Adrenal gland (tissue), 9 donors: ENCODE measurements at regions not wholly inside any gene's neighbourhood (a gene's known extent, or its start where the extent isn't known, plus 50 kb on each side); places are given as distances from the start of the nearest gene placed in this dataset.
"Not testable (repeated sequence)": the region's sequence is repeated elsewhere in the genome, so short reads cannot be mapped to it uniquely, and the experiment has no call there.

Source experiments
- DNase-seq, 7 donors: peaks; one replicate each; pipeline ENCODE4 v3.0.0-alpha.2; 2019 to 2020
- H3K27ac ChIP-seq, 5 donors: fragments of 200-600 bp; sonication (generic) in 4 of 5; 1 replicate in 3 of 5; 2 replicates in 2 of 5; pipeline versions ENCODE4 v1.5.1 to v1.8.0; 2016 to 2020; ENCODE audit warnings: mild to moderate bottlenecking in 1 of 5
- H3K27me3 ChIP-seq: fragments of 200-600 bp; 2 replicates; pipeline ENCODE4 v1.8.0; 2021
- H3K36me3 ChIP-seq, 2 donors: fragments of 200-600 bp; replicated peaks in 1 of 2; 1 replicate in 1 of 2; 2 replicates in 1 of 2; pipeline versions ENCODE4 v1.5.1 to v1.8.0; 2018 to 2022
- H3K4me1 ChIP-seq, 2 donors: fragments of 200-600 bp; replicated peaks in 1 of 2; 1 replicate in 1 of 2; 2 replicates in 1 of 2; pipeline versions ENCODE4 v1.5.1 to v1.8.0; 2018 to 2021
- H3K4me3 ChIP-seq, 4 donors: fragments of 200-600 bp; sonication (generic) in 3 of 4; one replicate each; pipeline ENCODE4 v1.5.1; 2016 to 2018
- H3K9me3 ChIP-seq, 3 donors: fragments of 200-600 bp; sonication (generic) in 1 of 3; replicated peaks in 1 of 3; 1 replicate in 2 of 3; 2 replicates in 1 of 3; pipeline versions ENCODE4 v1.5.1 to v1.8.0; 2016 to 2021
- CTCF ChIP-seq, 6 experiments: fragments of 450-650 bp in 4 of 6; fragments of 200-600 bp in 2 of 6; sonication (generic) in 1 of 6; IDR thresholded peaks; 1 replicate in 5 of 6; 2 replicates in 1 of 6; pipeline versions ENCODE4 v1.5.1 to v1.8.0; 2016 to 2021; ENCODE audit warnings: antibody characterized with exemption in 6 of 6, mild to moderate bottlenecking in 2 of 6, moderate library complexity in 1 of 6
- POLR2A ChIP-seq, 2 donors: fragments of 450-650 bp; IDR thresholded peaks; one replicate each; pipeline ENCODE4 v1.6.1; 2017; ENCODE audit warnings: antibody characterized with exemption in 2 of 2, mild to moderate bottlenecking in 2 of 2, moderate library complexity in 1 of 2
- WGBS, 4 donors: extraction: QIAGEN DNeasy Blood & Tissue Kit in 2 of 4; methylation state at CpG; one replicate each; pipeline versions ENCODE4 v1.1.5 to v1.1.7; 2013 to 2017; 5-methylcytosine and 5-hydroxymethylcytosine counted together
- intact Hi-C, 2 donors: fragments of 100-400 bp; cut with DNase I; formaldehyde crosslinking; loops; one replicate each; pipeline versions ENCODE4 v1.14.1 to v1.15.0; 2022 to 2023
- donor health status: healthy with polysubstance abuse.
- donor health status: Bipolar disorder and iron deficiency.
- donor health status: DM: yes; HTN: yes; CAD: no.
- donor health status: DM: no; HTN: no; CAD: no.
- donor health status: DM: no; HTN: no; CAD: no.

- no peaks in the 10 kb centered on the region for H3K36me3 ChIP-seq
- intact Hi-C loops, result no loop called here
- no peaks in the 10 kb centered on the region for H3K4me1 ChIP-seq
- DNase-seq, result no peak
- peaks cover 3% of the 10 kb centered on the region for H3K27me3 ChIP-seq
- H3K9me3 ChIP-seq, result no peaks in the 10 kb centered on the region
- WGBS, 4 donors, result 78 to 85% (median 80%) methylated on average over 2 of the region's 2 CpGs
- no peak overlapping the region for H3K27ac ChIP-seq
- no peak overlapping the region for H3K4me3 ChIP-seq
- TF ChIP-seq POLR2A (IDR thresholded peaks at IDR 0.05) (no peak), CTCF (IDR thresholded peaks at IDR 0.05) (no peak)
Measured at GRCh38 chr11:13134886-13135285, 125.8 kb downstream of the RASSF10 start.

- H3K4me3 ChIP-seq, result no peak overlapping the region
- H3K27me3 ChIP-seq, result peaks cover 8% of the 10 kb centered on the region
- no peaks in the 10 kb centered on the region for H3K4me1 ChIP-seq
- no peaks in the 10 kb centered on the region for H3K9me3 ChIP-seq
- intact Hi-C loops, result no loop called here
- DNase-seq, result no peak
- no peak for TF ChIP-seq CTCF (IDR thresholded peaks at IDR 0.05)
- H3K36me3 ChIP-seq, result no peaks in the 10 kb centered on the region
- WGBS, 4 donors, result 49 to 72% (median 68%) methylated on average over 3 of the region's 3 CpGs
- H3K27ac ChIP-seq, result no peak overlapping the region
Measured at GRCh38 chr11:13135385-13136271, 126.5 kb downstream of the RASSF10 start.

- intact Hi-C loops, result no loop called here
- WGBS, 4 donors, result 75 to 89% (median 86%) methylated on average over 2 of the region's 2 CpGs
- DNase-seq, result no peak
- no peaks in the 10 kb centered on the region for H3K4me1 ChIP-seq
- H3K36me3 ChIP-seq, result no peaks in the 10 kb centered on the region
- H3K4me3 ChIP-seq, result no peak overlapping the region
- no peak overlapping the region for H3K27ac ChIP-seq
- no peak for TF ChIP-seq POLR2A (IDR thresholded peaks at IDR 0.05)
- TF ChIP-seq CTCF (IDR thresholded peaks at IDR 0.05), result no peak
- H3K9me3 ChIP-seq, result no peaks in the 10 kb centered on the region
- H3K27me3 ChIP-seq, result peaks cover 8% of the 10 kb centered on the region
Measured at GRCh38 chr11:13136272-13136596, 127.1 kb downstream of the RASSF10 start.

GRCh38 chr11:13137844-13138301 lies 128.8 kb downstream of the RASSF10 start:
- H3K4me3 ChIP-seq, result no peak overlapping the region
- 74 to 94% (median 84%) methylated on average over 1 of the region's 1 CpG for WGBS, 4 donors
- H3K27me3 ChIP-seq, result peaks cover 8% of the 10 kb centered on the region
- no peaks in the 10 kb centered on the region for H3K4me1 ChIP-seq
- no peak overlapping the region for H3K27ac ChIP-seq
- intact Hi-C loops, result no loop called here
- no peak for DNase-seq
- H3K36me3 ChIP-seq, result no peaks in the 10 kb centered on the region
- no peak for TF ChIP-seq POLR2A (IDR thresholded peaks at IDR 0.05)
- no peak for TF ChIP-seq CTCF (IDR thresholded peaks at IDR 0.05)
- H3K9me3 ChIP-seq, result no peaks in the 10 kb centered on the region

GRCh38 chr11:13139085-13139484 lies 130.0 kb downstream of the RASSF10 start:
- DNase-seq, H3K27ac ChIP-seq, H3K27me3 ChIP-seq, H3K4me3 ChIP-seq, H3K36me3 ChIP-seq, H3K9me3 ChIP-seq, H3K4me1 ChIP-seq, intact Hi-C loops: not testable (repeated sequence)
- WGBS, 4 donors, result 71 to 82% (median 77%) methylated on average over 1 of the region's 1 CpG
